SW 1271 (cell line): ENCODE measurements at regions not wholly inside any gene's neighbourhood (a gene's known extent, or its start where the extent isn't known, plus 50 kb on each side); places are given as distances from the start of the nearest gene placed in this dataset.

Experiments used
- DNase-seq, 2 experiments: peaks; one replicate each; lab custom pipeline; 2025; lab: John Stamatoyannopoulos, UW

DNA sequence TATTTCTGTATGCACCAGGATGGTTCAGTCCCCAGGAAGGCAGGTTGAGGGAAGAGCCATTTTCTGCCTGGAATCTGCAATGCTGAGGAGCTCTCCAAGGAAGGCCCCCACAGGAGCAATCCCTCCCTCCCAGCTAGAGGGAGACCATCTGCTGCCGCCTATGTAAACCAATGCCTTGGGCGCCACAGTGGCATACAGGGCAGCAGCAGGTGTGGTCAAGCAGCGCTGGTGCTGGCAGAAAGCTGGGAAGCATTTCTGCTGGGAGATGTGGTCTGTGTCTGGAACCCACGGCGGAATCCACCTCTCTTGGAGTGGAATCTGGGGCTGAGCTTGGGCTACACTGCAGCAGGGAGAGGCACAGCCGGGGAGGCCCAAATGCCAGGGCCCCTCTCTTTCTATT lies 283.3 kb downstream of the RRAGC start:
- DNase-seq: no peak

- no peak for DNase-seq
These were observed 287.8 kb downstream of the RRAGC start for GRCh38 chr1:38571726-38572125.

- no peak for DNase-seq
These were observed 289.0 kb downstream of the RRAGC start for GRCh38 chr1:38570657-38570975.

DNA sequence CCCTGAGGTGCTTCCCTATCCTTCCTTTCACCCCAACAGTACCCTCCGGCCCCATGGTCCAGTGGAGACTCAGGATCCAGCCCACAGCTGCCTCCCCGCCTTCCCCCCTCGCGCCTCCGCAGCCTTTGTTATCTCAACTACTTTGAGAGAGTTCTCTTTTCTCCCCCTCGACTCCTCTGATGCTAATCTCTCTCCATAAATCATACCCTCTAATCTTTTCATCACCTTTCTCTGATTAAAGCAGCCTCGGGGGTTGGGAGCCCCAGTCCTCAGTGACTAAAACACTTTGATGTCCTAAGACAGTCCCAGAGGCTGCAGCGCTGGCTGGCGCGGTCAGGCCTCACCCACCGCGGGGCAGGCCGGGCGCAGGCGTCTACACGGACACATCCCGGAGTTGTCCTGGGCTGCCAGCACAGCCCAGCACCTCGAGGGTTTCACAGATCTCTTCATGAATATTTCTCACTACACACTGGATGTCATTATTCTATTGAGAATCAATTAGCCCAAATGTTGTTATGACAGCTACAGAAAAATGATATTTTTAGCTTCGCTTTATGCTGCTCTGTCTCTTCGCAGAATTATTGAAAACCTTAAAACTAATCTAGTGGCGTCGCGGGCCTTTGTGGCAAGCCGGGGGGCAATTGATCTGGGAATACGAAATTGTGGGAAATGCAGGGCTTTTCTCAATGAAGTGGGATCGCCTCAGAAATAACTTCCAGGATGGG lies 289.5 kb downstream of the RRAGC start:
- DNase-seq: no peak

- no peak for DNase-seq
These were observed 291.3 kb downstream of the RRAGC start for GRCh38 chr1:38568061-38568857.

DNA sequence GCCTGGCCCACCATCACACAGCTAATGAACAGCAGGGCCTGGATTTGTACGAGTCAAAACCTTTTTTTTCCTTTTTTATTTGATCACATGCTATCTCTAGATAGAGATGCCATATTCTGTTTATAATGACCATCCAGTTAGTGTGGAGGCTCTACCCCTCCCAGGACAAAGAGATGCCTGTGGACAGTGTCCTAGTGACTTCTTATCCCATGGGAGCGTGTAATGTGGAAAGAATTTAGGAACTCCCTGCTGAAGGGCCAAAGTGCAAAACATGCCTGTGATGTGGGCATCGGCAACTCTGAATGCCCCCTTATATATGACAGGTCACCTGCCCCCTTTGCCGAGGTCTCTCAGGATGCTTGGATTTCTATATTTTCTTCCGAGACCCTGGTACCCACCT lies 292.2 kb downstream of the RRAGC start:
- no peak for DNase-seq

- no peak for DNase-seq
These were observed 294.5 kb downstream of the RRAGC start for GRCh38 chr1:38565020-38565491.

DNA sequence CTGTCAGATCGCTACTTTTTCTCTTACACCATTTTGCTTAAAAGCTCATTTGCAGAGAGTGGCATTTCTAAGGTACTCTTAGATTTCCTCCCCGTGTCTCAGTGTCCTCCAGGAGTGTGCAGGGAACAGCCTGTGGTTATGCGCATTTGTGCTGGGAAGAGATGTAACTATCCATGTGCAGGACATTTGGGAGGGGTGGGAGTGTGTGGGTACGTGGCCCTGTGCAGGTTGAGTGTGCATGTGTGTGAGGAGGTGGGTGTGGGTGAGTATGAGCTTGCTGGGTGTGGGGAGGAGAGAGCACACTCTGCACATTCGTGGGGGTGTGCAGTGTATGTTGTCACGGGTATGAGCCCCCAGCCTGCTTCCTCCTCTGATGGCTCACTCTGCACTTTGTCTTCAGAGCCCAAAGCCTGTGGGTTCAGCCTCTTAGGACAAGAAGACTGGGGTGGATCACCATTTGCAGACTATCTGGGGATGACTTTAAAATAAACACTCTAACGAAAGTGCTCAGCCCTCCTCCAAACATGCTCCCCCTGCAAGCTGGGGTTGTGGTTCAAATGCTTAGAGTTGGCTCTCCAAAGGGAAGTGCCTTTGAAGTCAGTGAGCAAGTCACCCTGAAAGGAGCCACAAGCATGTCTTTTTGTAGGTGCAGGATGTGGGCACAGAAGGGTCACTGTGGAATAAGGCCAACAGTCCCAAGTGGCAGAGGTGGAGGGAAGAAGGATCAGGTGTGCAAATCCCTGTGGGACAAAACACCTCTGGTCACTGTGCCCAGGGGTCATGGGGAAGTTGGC lies 295.4 kb downstream of the RRAGC start:
- DNase-seq: no peak

- no peak for DNase-seq
These were observed 297.8 kb downstream of the RRAGC start for GRCh38 chr1:38561725-38562124.

DNA sequence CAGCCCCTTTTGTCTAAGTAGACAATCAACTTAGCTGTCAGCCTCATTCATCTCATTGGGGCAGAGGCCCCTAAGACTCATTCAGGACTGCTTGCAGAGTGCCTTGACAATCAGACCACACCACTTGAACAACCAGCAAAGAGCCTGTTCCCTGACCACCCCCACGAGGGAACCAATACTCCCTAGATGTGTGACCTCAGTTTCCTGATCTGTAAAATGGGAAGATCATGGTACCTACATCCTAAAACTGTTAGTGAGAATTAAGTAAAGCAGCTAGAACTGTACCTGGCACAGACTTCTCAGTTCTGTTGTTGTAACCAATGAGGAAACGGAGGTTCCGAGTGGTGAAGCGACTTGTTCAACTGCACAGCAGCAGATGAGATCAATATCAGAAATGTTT lies 298.5 kb downstream of the RRAGC start:
- no peak for DNase-seq

DNA sequence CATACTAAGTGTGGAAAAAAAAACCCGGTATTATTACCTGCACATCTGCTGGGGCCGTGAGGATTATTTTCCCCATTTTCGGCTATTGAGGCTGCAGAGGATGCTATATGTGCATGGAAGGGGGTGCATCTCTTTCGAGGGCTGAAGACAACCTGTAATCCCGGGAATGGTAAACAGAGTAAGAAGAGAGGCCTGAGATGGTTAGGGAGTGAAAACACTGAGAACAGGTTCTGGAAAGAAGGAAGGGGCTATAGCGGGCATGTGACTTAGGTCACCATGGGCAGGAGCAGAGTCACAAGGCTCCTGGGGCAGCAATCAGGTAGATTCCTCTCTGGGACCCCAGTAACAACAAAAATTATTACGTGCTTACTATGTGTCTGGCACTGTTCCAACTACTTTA lies 299.1 kb downstream of the RRAGC start:
- DNase-seq: no peak

GRCh38 chr1:38559446-38560165 lies 300.0 kb downstream of the RRAGC start:
- no peak for DNase-seq

DNA sequence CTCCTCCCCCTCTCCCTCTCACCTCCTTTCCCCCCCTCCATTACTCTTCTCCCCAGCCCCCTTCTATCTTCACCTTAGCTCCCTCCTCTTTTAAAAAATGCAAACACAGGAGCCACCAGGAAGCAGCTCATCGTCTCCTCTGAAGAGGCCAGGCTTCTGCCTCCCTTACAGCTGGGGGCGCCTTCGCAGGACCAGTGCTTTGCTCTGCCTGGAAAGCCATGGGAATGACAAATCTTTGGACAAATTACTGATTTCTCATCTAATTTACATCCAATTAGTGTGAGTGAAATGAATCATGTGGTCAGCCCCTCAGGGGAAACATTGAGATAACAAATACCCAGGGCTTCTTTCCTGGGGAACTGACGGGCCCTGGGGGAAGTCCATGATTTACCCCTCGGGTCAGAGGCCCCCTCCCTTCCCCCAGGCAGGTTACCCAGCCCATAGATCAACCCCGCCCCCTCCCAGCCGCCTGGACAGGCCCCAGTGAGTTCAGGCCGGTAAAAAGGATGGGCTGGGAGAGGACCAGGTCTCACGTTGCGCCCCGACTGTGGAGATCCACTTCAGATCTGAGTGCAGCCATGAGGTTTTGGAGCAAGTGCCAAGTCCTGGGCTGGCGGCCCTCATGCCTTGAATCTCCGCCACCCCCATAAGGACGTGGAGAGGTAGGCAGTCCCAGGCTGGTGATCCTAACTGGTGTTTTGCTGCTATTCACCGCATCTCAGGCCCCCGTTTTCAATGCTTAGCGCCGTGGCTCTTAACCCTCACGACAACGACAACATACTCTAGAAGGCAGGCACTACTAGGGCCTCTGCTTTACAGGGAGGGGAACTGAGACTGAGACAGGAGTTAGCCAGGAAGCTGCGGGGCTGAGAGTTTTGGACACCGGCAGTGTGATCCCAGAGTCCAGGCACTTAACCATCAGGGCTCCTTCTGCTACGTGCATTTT lies 300.8 kb downstream of the RRAGC start:
- DNase-seq: no peak

- DNase-seq: no peak
These were observed 301.5 kb downstream of the RRAGC start for GRCh38 chr1:38558055-38558454.

DNA sequence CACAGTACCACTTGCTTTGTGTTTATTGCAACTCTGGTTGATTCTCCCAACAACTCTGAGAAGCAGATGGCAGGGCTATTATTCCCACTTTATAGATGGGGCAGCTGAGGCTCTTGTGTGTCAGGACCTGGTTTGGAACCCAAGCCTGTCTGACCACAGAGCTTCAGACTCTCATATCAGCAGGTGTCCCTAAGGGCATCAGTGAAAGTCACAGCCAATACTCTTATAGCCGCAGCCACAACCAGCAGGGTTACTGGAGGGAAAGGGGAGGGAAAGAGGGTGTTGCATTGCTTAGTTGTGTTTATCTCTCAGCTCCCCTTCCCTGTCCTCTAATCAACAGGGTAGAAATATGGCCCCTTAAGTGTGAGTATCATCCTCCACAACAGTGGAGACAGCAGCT lies 304.0 kb downstream of the RRAGC start:
- no peak for DNase-seq

GRCh38 chr1:38555130-38555529 lies 304.4 kb downstream of the RRAGC start:
- DNase-seq: no peak

GRCh38 chr1:38551318-38552307 lies 308.0 kb downstream of the RRAGC start:
- DNase-seq: no peak

- no peak for DNase-seq
These were observed 310.4 kb downstream of the RRAGC start for GRCh38 chr1:38549191-38549590.

DNA sequence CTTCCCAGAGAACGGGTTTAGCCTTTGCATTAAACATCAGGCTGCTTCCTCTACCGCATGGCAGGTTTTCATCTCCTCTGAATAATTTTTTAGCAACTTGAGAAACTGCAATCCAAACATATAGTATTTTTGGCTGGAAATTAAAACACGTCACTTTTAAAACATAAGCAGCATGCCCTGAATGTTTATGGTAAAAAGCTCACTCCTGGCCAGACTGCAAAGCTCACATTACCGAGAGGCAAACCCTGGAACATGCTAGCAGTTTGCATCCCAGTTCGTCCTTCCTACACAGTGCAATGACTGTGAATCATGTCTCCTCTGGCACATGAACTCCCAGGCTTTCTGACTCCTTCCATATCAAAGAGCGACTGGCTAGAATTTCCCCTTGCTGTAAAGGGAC lies 312.3 kb downstream of the RRAGC start:
- no peak for DNase-seq

- no peak for DNase-seq
These were observed 312.9 kb downstream of the RRAGC start for GRCh38 chr1:38546636-38547035.
